ENCODE measurements at regions not wholly inside any gene's neighbourhood (a gene's known extent, or its start where the extent isn't known, plus 50 kb on each side); places are given as distances from the start of the nearest gene placed in this dataset.
"Not testable (repeated sequence)": the region's sequence is repeated elsewhere in the genome, so short reads cannot be mapped to it uniquely, and the experiment has no call there.

GRCh38 chr20:18876394-18876793 lies 62.8 kb downstream of the SCP2D1 start:
- not testable (repeated sequence) for H3K4me1 ChIP-seq (ENCODE audit: control insufficient read depth in 1 of 2, insufficient read depth in 2 of 2, low read length in 2 of 2); H3K27ac ChIP-seq (ENCODE audit: low read length); H3K4me3 ChIP-seq (ENCODE audit: low read depth in 1 of 2, low read length in 2 of 2); H3K27me3 ChIP-seq (ENCODE audit: low read depth, low read length); H3K36me3 ChIP-seq (ENCODE audit: control insufficient read depth in 1 of 2, insufficient read depth in 2 of 2, low read length in 2 of 2)
- peaks cover 0 to 11% of the 10 kb centered on the region in 2 donors for H3K9me3 ChIP-seq (ENCODE audit: control insufficient read depth in 1 of 2, low read length in 2 of 2)

- Histone ChIP-seq H3K27me3 (ENCODE audit: low read depth, low read length) (no peaks in the 10 kb centered on the region), H3K36me3 (ENCODE audit: control insufficient read depth in 1 of 2, insufficient read depth in 2 of 2, low read length in 2 of 2) (no peaks in the 10 kb centered on the region), H3K4me1 (ENCODE audit: control insufficient read depth in 1 of 2, insufficient read depth in 2 of 2, low read length in 2 of 2) (no peaks in the 10 kb centered on the region), H3K9me3 (ENCODE audit: control insufficient read depth in 1 of 2, low read length in 2 of 2) (peaks cover 0 to 11% of the 10 kb centered on the region in 2 donors), H3K27ac (ENCODE audit: low read length) (no peak overlapping the region), H3K4me3 (ENCODE audit: low read depth in 1 of 2, low read length in 2 of 2) (no peak overlapping the region)
These were observed 65.7 kb downstream of the SCP2D1 start for GRCh38 chr20:18879262-18879661.

GRCh38 chr20:18886756-18887155 lies 73.2 kb downstream of the SCP2D1 start:
- Histone ChIP-seq H3K27ac (ENCODE audit: low read length) (no peak overlapping the region), H3K27me3 (ENCODE audit: low read depth, low read length) (no peaks in the 10 kb centered on the region), H3K4me1 (ENCODE audit: control insufficient read depth in 1 of 2, insufficient read depth in 2 of 2, low read length in 2 of 2) (no peaks in the 10 kb centered on the region), H3K9me3 (ENCODE audit: control insufficient read depth in 1 of 2, low read length in 2 of 2) (peaks cover 0 to 5% of the 10 kb centered on the region in 2 donors), H3K4me3 (ENCODE audit: low read depth in 1 of 2, low read length in 2 of 2) (no peak overlapping the region), H3K36me3 (ENCODE audit: control insufficient read depth in 1 of 2, insufficient read depth in 2 of 2, low read length in 2 of 2) (no peaks in the 10 kb centered on the region)

GRCh38 chr20:18901980-18902737 lies 88.6 kb downstream of the SCP2D1 start:
- Histone ChIP-seq H3K4me1 (ENCODE audit: control insufficient read depth in 1 of 2, insufficient read depth in 2 of 2, low read length in 2 of 2) (no peaks in the 10 kb centered on the region), H3K4me3 (ENCODE audit: low read depth in 1 of 2, low read length in 2 of 2) (no peak overlapping the region), H3K27ac (ENCODE audit: low read length) (no peak overlapping the region), H3K36me3 (ENCODE audit: control insufficient read depth in 1 of 2, insufficient read depth in 2 of 2, low read length in 2 of 2) (no peaks in the 10 kb centered on the region), H3K9me3 (ENCODE audit: control insufficient read depth in 1 of 2, low read length in 2 of 2) (no peaks in the 10 kb centered on the region), H3K27me3 (ENCODE audit: low read depth, low read length) (no peaks in the 10 kb centered on the region)

- Histone ChIP-seq H3K9me3 (ENCODE audit: control insufficient read depth in 1 of 2, low read length in 2 of 2) (no peaks in the 10 kb centered on the region), H3K4me1 (ENCODE audit: control insufficient read depth in 1 of 2, insufficient read depth in 2 of 2, low read length in 2 of 2) (no peaks in the 10 kb centered on the region)
These were observed 90.6 kb downstream of the SCP2D1 start for GRCh38 chr20:18904192-18904591.

GRCh38 chr20:18904624-18905023 lies 91.0 kb downstream of the SCP2D1 start:
- Histone ChIP-seq H3K27me3 (ENCODE audit: low read depth, low read length) (no peaks in the 10 kb centered on the region), H3K4me1 (ENCODE audit: control insufficient read depth in 1 of 2, insufficient read depth in 2 of 2, low read length in 2 of 2) (no peaks in the 10 kb centered on the region), H3K27ac (ENCODE audit: low read length) (no peak overlapping the region), H3K9me3 (ENCODE audit: control insufficient read depth in 1 of 2, low read length in 2 of 2) (no peaks in the 10 kb centered on the region), H3K36me3 (ENCODE audit: control insufficient read depth in 1 of 2, insufficient read depth in 2 of 2, low read length in 2 of 2) (no peaks in the 10 kb centered on the region), H3K4me3 (ENCODE audit: low read depth in 1 of 2, low read length in 2 of 2) (no peak overlapping the region)

More at GRCh38 chr20:18904192-18904591, 90.6 kb downstream of the SCP2D1 start:
- Histone ChIP-seq H3K27ac (ENCODE audit: low read length) (no peak overlapping the region), H3K27me3 (ENCODE audit: low read depth, low read length) (no peaks in the 10 kb centered on the region), H3K36me3 (ENCODE audit: control insufficient read depth in 1 of 2, insufficient read depth in 2 of 2, low read length in 2 of 2) (no peaks in the 10 kb centered on the region), H3K4me3 (ENCODE audit: low read depth in 1 of 2, low read length in 2 of 2) (no peak overlapping the region)

- no peaks in the 10 kb centered on the region for H3K27me3 ChIP-seq (ENCODE audit: low read depth, low read length)
- H3K4me1 ChIP-seq (ENCODE audit: control insufficient read depth in 1 of 2, insufficient read depth in 2 of 2, low read length in 2 of 2): no peaks in the 10 kb centered on the region
- no peak overlapping the region for H3K27ac ChIP-seq (ENCODE audit: low read length)
- H3K4me3 ChIP-seq (ENCODE audit: low read depth in 1 of 2, low read length in 2 of 2): no peak overlapping the region
- no peaks in the 10 kb centered on the region for H3K36me3 ChIP-seq (ENCODE audit: control insufficient read depth in 1 of 2, insufficient read depth in 2 of 2, low read length in 2 of 2)
- H3K9me3 ChIP-seq (ENCODE audit: control insufficient read depth in 1 of 2, low read length in 2 of 2): no peaks in the 10 kb centered on the region
These were observed 92.5 kb downstream of the SCP2D1 start for GRCh38 chr20:18906046-18906445.

GRCh38 chr20:18907353-18907752 lies 93.8 kb downstream of the SCP2D1 start:
- Histone ChIP-seq H3K36me3 (ENCODE audit: control insufficient read depth in 1 of 2, insufficient read depth in 2 of 2, low read length in 2 of 2) (no peaks in the 10 kb centered on the region), H3K27me3 (ENCODE audit: low read depth, low read length) (no peaks in the 10 kb centered on the region), H3K4me3 (ENCODE audit: low read depth in 1 of 2, low read length in 2 of 2) (no peak overlapping the region), H3K4me1 (ENCODE audit: control insufficient read depth in 1 of 2, insufficient read depth in 2 of 2, low read length in 2 of 2) (no peaks in the 10 kb centered on the region), H3K9me3 (ENCODE audit: control insufficient read depth in 1 of 2, low read length in 2 of 2) (no peaks in the 10 kb centered on the region), H3K27ac (ENCODE audit: low read length) (no peak overlapping the region)

- Histone ChIP-seq H3K4me1 (ENCODE audit: control insufficient read depth in 1 of 2, insufficient read depth in 2 of 2, low read length in 2 of 2) (no peaks in the 10 kb centered on the region), H3K27me3 (ENCODE audit: low read depth, low read length) (no peaks in the 10 kb centered on the region), H3K27ac (ENCODE audit: low read length) (no peak overlapping the region), H3K36me3 (ENCODE audit: control insufficient read depth in 1 of 2, insufficient read depth in 2 of 2, low read length in 2 of 2) (no peaks in the 10 kb centered on the region), H3K4me3 (ENCODE audit: low read depth in 1 of 2, low read length in 2 of 2) (no peak overlapping the region), H3K9me3 (ENCODE audit: control insufficient read depth in 1 of 2, low read length in 2 of 2) (no peaks in the 10 kb centered on the region)
These were observed 94.5 kb downstream of the SCP2D1 start for GRCh38 chr20:18908109-18908508.

- no peaks in the 10 kb centered on the region for H3K27me3 ChIP-seq (ENCODE audit: low read depth, low read length)
- no peak overlapping the region for H3K4me3 ChIP-seq (ENCODE audit: low read depth in 1 of 2, low read length in 2 of 2)
- H3K27ac ChIP-seq (ENCODE audit: low read length): no peak overlapping the region
These were observed 95.7 kb downstream of the SCP2D1 start for GRCh38 chr20:18909254-18909653.

GRCh38 chr20:18913701-18914100 lies 100.1 kb downstream of the SCP2D1 start:
- H3K27ac ChIP-seq (ENCODE audit: low read length): no peak overlapping the region
- H3K4me1 ChIP-seq (ENCODE audit: control insufficient read depth in 1 of 2, insufficient read depth in 2 of 2, low read length in 2 of 2): no peaks in the 10 kb centered on the region
- H3K36me3 ChIP-seq (ENCODE audit: control insufficient read depth in 1 of 2, insufficient read depth in 2 of 2, low read length in 2 of 2): no peaks in the 10 kb centered on the region
- H3K27me3 ChIP-seq (ENCODE audit: low read depth, low read length): no peaks in the 10 kb centered on the region
- H3K4me3 ChIP-seq (ENCODE audit: low read depth in 1 of 2, low read length in 2 of 2): no peak overlapping the region
- H3K9me3 ChIP-seq (ENCODE audit: control insufficient read depth in 1 of 2, low read length in 2 of 2): no peaks in the 10 kb centered on the region

More at GRCh38 chr20:18909254-18909653, 95.7 kb downstream of the SCP2D1 start:
- H3K4me1 ChIP-seq (ENCODE audit: control insufficient read depth in 1 of 2, insufficient read depth in 2 of 2, low read length in 2 of 2): no peaks in the 10 kb centered on the region
- no peaks in the 10 kb centered on the region for H3K9me3 ChIP-seq (ENCODE audit: control insufficient read depth in 1 of 2, low read length in 2 of 2)
- H3K36me3 ChIP-seq (ENCODE audit: control insufficient read depth in 1 of 2, insufficient read depth in 2 of 2, low read length in 2 of 2): no peaks in the 10 kb centered on the region

GRCh38 chr20:18914796-18915195 lies 101.2 kb downstream of the SCP2D1 start:
- H3K9me3 ChIP-seq (ENCODE audit: control insufficient read depth in 1 of 2, low read length in 2 of 2): no peaks in the 10 kb centered on the region
- H3K36me3 ChIP-seq (ENCODE audit: control insufficient read depth in 1 of 2, insufficient read depth in 2 of 2, low read length in 2 of 2): no peaks in the 10 kb centered on the region
- no peaks in the 10 kb centered on the region for H3K4me1 ChIP-seq (ENCODE audit: control insufficient read depth in 1 of 2, insufficient read depth in 2 of 2, low read length in 2 of 2)
- H3K4me3 ChIP-seq (ENCODE audit: low read depth in 1 of 2, low read length in 2 of 2): no peak overlapping the region
- no peaks in the 10 kb centered on the region for H3K27me3 ChIP-seq (ENCODE audit: low read depth, low read length)
- H3K27ac ChIP-seq (ENCODE audit: low read length): no peak overlapping the region

Data from muscle layer of duodenum (tissue), 2 donors.